Stimulated activated CD4-positive, alpha-beta T cell treated with anti-CD3 and anti-CD28 coated beads, TNF-alpha, amount 100 ng/mL, for 1 hour (primary cell): ENCODE measurements at regions not wholly inside any gene's neighbourhood (a gene's known extent, or its start where the extent isn't known, plus 50 kb on each side); places are given as distances from the start of the nearest gene placed in this dataset.
"Not testable (repeated sequence)": the region's sequence is repeated elsewhere in the genome, so short reads cannot be mapped to it uniquely, and the experiment has no call there.

Experiments used
- DNase-seq, 3 donors: peaks; one replicate each; pipeline ENCODE4 v3.0.0-alpha.2; 2020; ENCODE audit warnings: low read depth in 3 of 3, low spot score in 1 of 3

GRCh38 chr6:119974430-119975159, 625.0 kb upstream of the MAN1A1 start:
- DNase-seq = no peak

GRCh38 chr6:119966484-119966883, 616.9 kb upstream of the MAN1A1 start:
- no peak for DNase-seq

GRCh38 chr6:119965900-119966299, 616.3 kb upstream of the MAN1A1 start:
- no peak for DNase-seq

- no peak for DNase-seq
Measured at GRCh38 chr6:119965008-119965407, 615.4 kb upstream of the MAN1A1 start.

GRCh38 chr6:119962505-119962904, 612.9 kb upstream of the MAN1A1 start:
- DNase-seq = no peak

- no peak for DNase-seq
Measured at GRCh38 chr6:119961450-119961849, 611.9 kb upstream of the MAN1A1 start.

- DNase-seq = no peak
Measured at GRCh38 chr6:119960456-119960855, 610.9 kb upstream of the MAN1A1 start.

GRCh38 chr6:119960036-119960435, 610.5 kb upstream of the MAN1A1 start:
- no peak for DNase-seq

- no peak for DNase-seq
Measured at GRCh38 chr6:119957195-119957594, 607.6 kb upstream of the MAN1A1 start.

GRCh38 chr6:119952696-119953095, 603.1 kb upstream of the MAN1A1 start:
- DNase-seq = no peak

- DNase-seq = no peak
Measured at GRCh38 chr6:119950681-119951080, 601.1 kb upstream of the MAN1A1 start.

- DNase-seq = no peak
Measured at GRCh38 chr6:119942078-119942752, 592.7 kb upstream of the MAN1A1 start.

GRCh38 chr6:119938752-119939151, 589.2 kb upstream of the MAN1A1 start:
- DNase-seq = no peak

- no peak for DNase-seq
Measured at GRCh38 chr6:119934816-119935215, 585.3 kb upstream of the MAN1A1 start.

- DNase-seq = no peak
Measured at GRCh38 chr6:119929121-119929520, 579.6 kb upstream of the MAN1A1 start.

GRCh38 chr6:119924888-119925287, 575.3 kb upstream of the MAN1A1 start:
- not testable (repeated sequence) for DNase-seq

GRCh38 chr6:119922814-119923213, 573.3 kb upstream of the MAN1A1 start:
- no peak for DNase-seq

GRCh38 chr6:119921491-119922010, 572.0 kb upstream of the MAN1A1 start:
- no peak for DNase-seq

GRCh38 chr6:119917186-119917585, 567.6 kb upstream of the MAN1A1 start:
- no peak for DNase-seq

GRCh38 chr6:119915971-119916370, 566.4 kb upstream of the MAN1A1 start:
- no peak for DNase-seq

GRCh38 chr6:119908157-119908556, 558.6 kb upstream of the MAN1A1 start:
- no peak for DNase-seq

- DNase-seq = no peak
Measured at GRCh38 chr6:119902681-119903080, 553.1 kb upstream of the MAN1A1 start.

GRCh38 chr6:119896806-119897205, 547.2 kb upstream of the MAN1A1 start:
- DNase-seq = no peak
